OCI-LY1 (cell line): ENCODE measurements at regions not wholly inside any gene's neighbourhood (a gene's known extent, or its start where the extent isn't known, plus 50 kb on each side); places are given as distances from the start of the nearest gene placed in this dataset.

ENCODE experiments used
- CTCF ChIP-seq: fragments of 200-600 bp; sonication (generic), shearing (Covaris generic); IDR thresholded peaks from 2 replicates; pipeline ENCODE4 v1.5.1; 2017; ENCODE audit warnings: mild to moderate bottlenecking, antibody characterized with exemption, low read length, moderate library complexity, mixed read lengths
- EZH2 ChIP-seq: fragments of 200-600 bp; sonication (generic), shearing (Covaris generic); IDR thresholded peaks from 2 replicates; pipeline ENCODE4 v1.8.0; 2017; ENCODE audit warnings: borderline replicate concordance, mixed run types, mild to moderate bottlenecking, antibody characterized with exemption, low read length, moderate library complexity, mixed read lengths

- TF ChIP-seq EZH2 (no peak), CTCF (no peak)
These were observed 1947.1 kb downstream of the OLFM4 start for GRCh38 chr13:54975676-54976075.
